Fibroblast of the aortic adventitia (primary cell): ENCODE measurements at regions not wholly inside any gene's neighbourhood (a gene's known extent, or its start where the extent isn't known, plus 50 kb on each side); places are given as distances from the start of the nearest gene placed in this dataset.

ENCODE experiments used
- DNase-seq: peaks from one replicate; pipeline ENCODE4 v3.0.0-alpha.2; 2010; ENCODE audit warnings: low read depth
- H3K4me3 ChIP-seq: 2 replicates; pipeline ENCODE4 v1.5.1; 2011; ENCODE audit warnings: low read depth, mild to moderate bottlenecking, control low read depth, low read length, moderate library complexity
- CTCF ChIP-seq: IDR thresholded peaks from 2 replicates; pipeline ENCODE4 v1.5.1; 2011; ENCODE audit warnings: mild to moderate bottlenecking, low read length, control low read depth, inconsistent platforms; ENCODE audit not compliant: insufficient read depth

GRCh38 chr11:115848611-115849010 lies 344.4 kb upstream of the CADM1 start:
- no peak overlapping the region for H3K4me3 ChIP-seq
- DNase-seq: no peak
- TF ChIP-seq CTCF: no peak

- no peak for TF ChIP-seq CTCF
- no peak overlapping the region for H3K4me3 ChIP-seq
- DNase-seq: no peak
Measured at GRCh38 chr11:115848080-115848479, 343.9 kb upstream of the CADM1 start.

- H3K4me3 ChIP-seq: no peak overlapping the region
- TF ChIP-seq CTCF: no peak
Measured at GRCh38 chr11:115845872-115846271, 341.7 kb upstream of the CADM1 start.

GRCh38 chr11:115843685-115844084 lies 339.5 kb upstream of the CADM1 start:
- no peak for TF ChIP-seq CTCF
- H3K4me3 ChIP-seq: no peak overlapping the region
- DNase-seq: no peak

More at GRCh38 chr11:115845872-115846271, 341.7 kb upstream of the CADM1 start:
- no peak for DNase-seq

GRCh38 chr11:115843111-115843510 lies 338.9 kb upstream of the CADM1 start:
- no peak for DNase-seq

GRCh38 chr11:115820026-115820425 lies 315.8 kb upstream of the CADM1 start:
- DNase-seq: no peak
- no peak overlapping the region for H3K4me3 ChIP-seq
- no peak for TF ChIP-seq CTCF

More at GRCh38 chr11:115843111-115843510, 338.9 kb upstream of the CADM1 start:
- no peak for TF ChIP-seq CTCF
- no peak overlapping the region for H3K4me3 ChIP-seq

GRCh38 chr11:115819014-115819413 lies 314.8 kb upstream of the CADM1 start:
- DNase-seq: no peak
- no peak overlapping the region for H3K4me3 ChIP-seq
- no peak for TF ChIP-seq CTCF
